ENCODE measurements at regions not wholly inside any gene's neighbourhood (a gene's known extent, or its start where the extent isn't known, plus 50 kb on each side); places are given as distances from the start of the nearest gene placed in this dataset.
A peak's percentile ranks its signal among the peaks of the same experiment; 100 is the strongest.

GRCh38 chr4:156182269-156182668 lies 228.6 kb upstream of the CTSO start:
- Mint-ChIP-seq H3K27ac (no peak overlapping the region), H3K27me3 (ENCODE audit: low read depth) (no peaks in the 10 kb centered on the region), H3K4me3 (no peak overlapping the region), H3K4me1 (peaks cover 16% of the 10 kb centered on the region), H3K36me3 (no peaks in the 10 kb centered on the region), H3K9me3 (no peaks in the 10 kb centered on the region)
- TF ChIP-seq CTCF (IDR thresholded peaks at IDR 0.05; ENCODE audit: unreplicated experiment): no peak
- no peak for DNase-seq (ENCODE audit: low spot score in 2 of 2, unreplicated experiment in 2 of 2)

DNA sequence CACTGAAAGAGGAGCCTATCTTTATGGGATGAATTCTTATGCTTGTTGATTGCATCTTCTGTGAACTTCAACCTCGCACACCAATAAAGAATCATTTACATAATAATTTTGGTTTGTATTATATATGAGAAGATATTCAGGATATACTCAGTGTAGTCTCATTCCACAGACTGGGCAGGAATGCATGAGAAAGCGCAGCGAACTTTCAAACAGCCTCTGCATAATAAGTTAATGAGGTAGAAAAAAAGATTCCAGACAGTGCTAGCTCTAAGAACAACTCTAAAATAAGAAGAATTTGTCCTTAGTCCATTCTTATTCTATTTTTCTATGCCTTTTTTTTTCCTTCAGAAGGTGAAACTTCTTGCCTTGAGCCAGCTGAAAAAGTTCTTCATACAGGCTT lies 224.3 kb upstream of the CTSO start:
- H3K9me3 Mint-ChIP-seq: peaks cover 18% of the 10 kb centered on the region
- no peak overlapping the region for H3K27ac Mint-ChIP-seq
- peaks cover 12% of the 10 kb centered on the region for H3K4me1 Mint-ChIP-seq
- H3K36me3 Mint-ChIP-seq: peaks cover 10% of the 10 kb centered on the region
- DNase-seq (ENCODE audit: low spot score in 2 of 2, unreplicated experiment in 2 of 2): no peak
- H3K27me3 Mint-ChIP-seq (ENCODE audit: low read depth): no peaks in the 10 kb centered on the region
- H3K4me3 Mint-ChIP-seq: no peak overlapping the region
- TF ChIP-seq CTCF (IDR thresholded peaks at IDR 0.05; ENCODE audit: unreplicated experiment): no peak

DNA sequence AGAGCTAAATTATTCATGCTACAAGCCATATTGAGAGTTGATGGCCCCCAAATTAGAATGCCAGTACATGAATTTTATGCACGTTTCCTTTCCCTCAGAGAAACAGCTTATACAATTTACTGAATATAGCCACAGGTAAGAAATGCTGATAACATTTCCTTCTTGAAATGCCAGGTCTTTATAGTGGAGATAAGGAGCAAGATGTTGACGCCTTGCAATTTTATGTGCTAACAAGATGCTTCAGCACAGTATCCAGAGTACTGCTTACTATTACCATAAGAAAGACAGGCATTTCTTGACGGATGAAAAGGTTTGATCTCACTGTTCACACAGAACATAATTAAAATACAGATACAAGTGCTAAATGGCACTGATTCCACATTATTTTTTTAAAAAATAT lies 223.2 kb upstream of the CTSO start:
- no peaks in the 10 kb centered on the region for H3K27me3 Mint-ChIP-seq (ENCODE audit: low read depth)
- H3K4me3 Mint-ChIP-seq: no peak overlapping the region
- H3K9me3 Mint-ChIP-seq: peaks cover 24% of the 10 kb centered on the region
- peaks cover 11% of the 10 kb centered on the region for H3K4me1 Mint-ChIP-seq
- no peak for DNase-seq (ENCODE audit: low spot score in 2 of 2, unreplicated experiment in 2 of 2)
- TF ChIP-seq CTCF (IDR thresholded peaks at IDR 0.05; ENCODE audit: unreplicated experiment): no peak
- no peak overlapping the region for H3K27ac Mint-ChIP-seq
- peaks cover 10% of the 10 kb centered on the region for H3K36me3 Mint-ChIP-seq

DNA sequence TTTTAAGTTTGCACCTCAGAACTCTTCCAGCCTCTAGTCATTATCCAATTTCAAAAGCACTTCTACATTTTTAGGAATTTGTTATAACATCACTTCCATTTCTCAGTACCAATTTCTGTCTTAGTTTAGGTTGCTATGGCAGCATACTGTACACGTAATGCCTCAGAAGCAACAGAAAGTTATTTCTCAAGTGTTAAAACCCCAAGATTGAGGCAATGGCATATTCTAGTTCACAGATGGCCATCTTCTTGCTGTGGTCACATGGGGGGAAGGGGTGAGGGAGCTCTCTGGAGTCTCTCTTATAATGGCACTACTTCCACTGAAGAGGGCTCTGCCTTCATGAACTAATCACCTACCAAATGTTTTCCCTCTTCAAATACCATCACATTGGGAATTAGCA lies 220.3 kb upstream of the CTSO start:
- peaks cover 10% of the 10 kb centered on the region for H3K36me3 Mint-ChIP-seq
- DNase-seq (ENCODE audit: low spot score in 2 of 2, unreplicated experiment in 2 of 2): no peak
- TF ChIP-seq CTCF (IDR thresholded peaks at IDR 0.05; ENCODE audit: unreplicated experiment): no peak
- H3K4me1 Mint-ChIP-seq: peaks cover 28% of the 10 kb centered on the region
- H3K27me3 Mint-ChIP-seq (ENCODE audit: low read depth): no peaks in the 10 kb centered on the region
- no peak overlapping the region for H3K4me3 Mint-ChIP-seq
- no peak overlapping the region for H3K27ac Mint-ChIP-seq
- H3K9me3 Mint-ChIP-seq: peaks cover 24% of the 10 kb centered on the region

- H3K36me3 Mint-ChIP-seq: peaks cover 10% of the 10 kb centered on the region
- H3K27ac Mint-ChIP-seq: no peak overlapping the region
- TF ChIP-seq CTCF (IDR thresholded peaks at IDR 0.05; ENCODE audit: unreplicated experiment): no peak
- DNase-seq (ENCODE audit: low spot score in 2 of 2, unreplicated experiment in 2 of 2): no peak
- H3K27me3 Mint-ChIP-seq (ENCODE audit: low read depth): no peaks in the 10 kb centered on the region
- H3K4me3 Mint-ChIP-seq: no peak overlapping the region
- H3K4me1 Mint-ChIP-seq: peaks cover 27% of the 10 kb centered on the region
- peaks cover 24% of the 10 kb centered on the region for H3K9me3 Mint-ChIP-seq
Observed at GRCh38 chr4:156173486-156173885, 219.8 kb upstream of the CTSO start.

DNA sequence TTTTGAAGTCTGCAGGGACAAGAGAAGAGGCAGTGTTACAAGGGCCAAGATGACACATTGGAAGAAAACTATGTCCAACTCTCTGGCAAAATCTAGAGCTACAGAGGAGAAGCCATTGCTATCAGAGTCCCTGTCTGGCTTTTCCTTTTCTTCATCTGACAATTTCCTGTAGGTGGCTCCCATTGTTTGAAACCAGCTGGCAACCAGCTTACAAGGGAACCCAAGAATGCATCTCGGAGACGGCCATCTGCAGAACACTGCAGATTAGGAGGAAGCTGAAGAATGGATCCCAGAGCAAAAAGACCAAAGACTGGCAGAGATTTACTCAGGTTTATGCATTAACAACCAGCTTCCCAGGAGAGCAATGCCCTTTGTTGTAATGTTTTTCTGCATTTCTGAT lies 216.2 kb upstream of the CTSO start:
- Mint-ChIP-seq H3K9me3 (peaks cover 20% of the 10 kb centered on the region), H3K4me1 (peaks cover 22% of the 10 kb centered on the region), H3K27me3 (ENCODE audit: low read depth) (no peaks in the 10 kb centered on the region), H3K27ac (peak overlapping the region; percentile 92), H3K4me3 (no peak overlapping the region), H3K36me3 (peaks cover 9% of the 10 kb centered on the region)
- no peak for DNase-seq (ENCODE audit: low spot score in 2 of 2, unreplicated experiment in 2 of 2)
- no peak for TF ChIP-seq CTCF (IDR thresholded peaks at IDR 0.05; ENCODE audit: unreplicated experiment)

Data from mesothelial cell of epicardium (in vitro differentiated cells).